ENCODE measurements at regions not wholly inside any gene's neighbourhood (a gene's known extent, or its start where the extent isn't known, plus 50 kb on each side); places are given as distances from the start of the nearest gene placed in this dataset.

DNA sequence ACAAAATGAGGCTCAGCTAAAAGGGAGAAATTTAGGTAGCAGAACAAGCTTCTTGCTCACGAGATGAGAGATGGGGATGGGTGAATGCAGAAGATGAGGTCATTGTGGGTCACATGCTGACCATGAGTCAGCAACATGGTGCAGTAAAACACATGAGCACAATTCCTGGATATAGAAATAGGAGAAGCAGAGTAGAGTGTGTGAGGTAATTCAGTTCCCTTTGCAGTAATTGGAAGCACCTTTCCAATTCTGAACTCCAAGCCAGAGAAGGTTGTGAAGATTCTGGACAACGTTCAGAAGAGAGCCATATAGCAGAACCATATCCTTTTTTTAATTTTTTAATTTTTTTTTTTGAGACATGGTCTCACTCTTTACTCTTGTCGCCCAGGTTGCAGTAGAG is 62.0 kb upstream of the LMNTD1 start:
- no peak overlapping the region for H3K4me3 Mint-ChIP-seq
- intact Hi-C loops (cut with micrococcal nuclease): no loop called here
- no peak for DNase-seq
- CTCF ChIA-PET: interaction anchor here (0.6 kb wide), 1 partner anchor 250 kb away, joined by 3 read pairs; no protein-coding TSS in a partner anchor
- H3K27ac Mint-ChIP-seq: no peak overlapping the region
- TF ChIP-seq CTCF (IDR thresholded peaks at IDR 0.05): no peak
- no peaks in the 10 kb centered on the region for H3K9me3 Mint-ChIP-seq
- POLR2A ChIA-PET: no interaction called here
- no peaks in the 10 kb centered on the region for H3K4me1 Mint-ChIP-seq (ENCODE audit: low read depth)
- peaks cover 2% of the 10 kb centered on the region for H3K27me3 Mint-ChIP-seq
- no peaks in the 10 kb centered on the region for H3K36me3 Mint-ChIP-seq (ENCODE audit: low read depth)
- ATAC-seq: no peak

GRCh38 chr12:25616286-25616685 is 63.2 kb upstream of the LMNTD1 start:
- POLR2A ChIA-PET: no interaction called here
- Mint-ChIP-seq H3K36me3 (ENCODE audit: low read depth) (no peaks in the 10 kb centered on the region), H3K27me3 (peaks cover 2% of the 10 kb centered on the region), H3K4me1 (ENCODE audit: low read depth) (no peaks in the 10 kb centered on the region), H3K27ac (no peak overlapping the region), H3K4me3 (no peak overlapping the region), H3K9me3 (no peaks in the 10 kb centered on the region)
- CTCF ChIA-PET: no interaction called here
- intact Hi-C loops (cut with micrococcal nuclease): no loop called here
- no peak for TF ChIP-seq CTCF (IDR thresholded peaks at IDR 0.05)
- ATAC-seq: no peak
- no peak for DNase-seq

- TF ChIP-seq CTCF (IDR thresholded peaks at IDR 0.05): no peak
- CTCF ChIA-PET: no interaction called here
- H3K36me3 Mint-ChIP-seq (ENCODE audit: low read depth): no peaks in the 10 kb centered on the region
- no peaks in the 10 kb centered on the region for H3K9me3 Mint-ChIP-seq
- peaks cover 2% of the 10 kb centered on the region for H3K27me3 Mint-ChIP-seq
- POLR2A ChIA-PET: no interaction called here
- DNase-seq (no peak), ATAC-seq (no peak)
- intact Hi-C loops (cut with micrococcal nuclease): no loop called here
- H3K4me1 Mint-ChIP-seq (ENCODE audit: low read depth): no peaks in the 10 kb centered on the region
- no peak overlapping the region for H3K4me3 Mint-ChIP-seq
- H3K27ac Mint-ChIP-seq: no peak overlapping the region
Observed at GRCh38 chr12:25617991-25618390, 64.9 kb upstream of the LMNTD1 start.

- DNase-seq (no peak), ATAC-seq (no peak)
- no peak for TF ChIP-seq CTCF (IDR thresholded peaks at IDR 0.05)
- Mint-ChIP-seq H3K27ac (no peak overlapping the region), H3K36me3 (ENCODE audit: low read depth) (no peaks in the 10 kb centered on the region), H3K4me1 (ENCODE audit: low read depth) (no peaks in the 10 kb centered on the region), H3K9me3 (no peaks in the 10 kb centered on the region), H3K4me3 (no peak overlapping the region), H3K27me3 (no peaks in the 10 kb centered on the region)
- intact Hi-C loops (cut with micrococcal nuclease): no loop called here
- CTCF ChIA-PET: interaction anchor here (1.3 to 1.6 kb wide), 2 partner anchors 10 to 187 kb away, joined by 3 read pairs; no protein-coding TSS in a partner anchor
- POLR2A ChIA-PET: no interaction called here
Observed at GRCh38 chr12:25623816-25624215, 70.7 kb upstream of the LMNTD1 start.

DNA sequence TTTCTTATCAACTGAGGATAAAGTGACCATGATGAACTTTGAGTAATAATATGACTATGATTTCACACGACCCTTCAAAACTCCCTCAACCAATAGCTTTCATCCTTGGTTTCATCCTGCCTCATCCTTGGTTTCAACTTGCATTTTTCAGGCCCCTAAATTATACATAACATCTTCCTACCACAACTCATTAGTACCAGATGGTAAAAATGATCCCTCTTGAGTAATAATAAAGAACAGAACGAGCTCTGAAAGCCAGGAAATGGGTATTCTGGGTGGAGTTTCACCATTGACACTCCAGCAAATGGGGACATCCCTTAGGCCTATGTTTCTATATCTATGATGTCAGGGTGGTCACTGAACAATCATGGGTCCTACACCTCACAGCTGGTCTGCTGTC is 72.1 kb upstream of the LMNTD1 start:
- ChIA-PET CTCF (interaction anchor here (1.6 kb wide), 1 partner anchor 8 kb away, joined by 3 read pairs; no protein-coding TSS in a partner anchor), POLR2A (no interaction called here)
- no peak for ATAC-seq
- no peak for DNase-seq
- Mint-ChIP-seq H3K27ac (no peak overlapping the region), H3K27me3 (no peaks in the 10 kb centered on the region), H3K36me3 (ENCODE audit: low read depth) (no peaks in the 10 kb centered on the region), H3K4me1 (ENCODE audit: low read depth) (no peaks in the 10 kb centered on the region), H3K9me3 (no peaks in the 10 kb centered on the region), H3K4me3 (no peak overlapping the region)
- no peak for TF ChIP-seq CTCF (IDR thresholded peaks at IDR 0.05)
- intact Hi-C loops (cut with micrococcal nuclease): no loop called here

All from activated CD8-positive, alpha-beta T cell treated with anti-CD3 and anti-CD28 coated beads for 36 hours (primary cell).